Mesenchymal stem cell (in vitro differentiated cells and primary cell): ENCODE measurements at regions not wholly inside any gene's neighbourhood (a gene's known extent, or its start where the extent isn't known, plus 50 kb on each side); places are given as distances from the start of the nearest gene placed in this dataset.

Source experiments
- DNase-seq: peaks from one replicate; pipeline ENCODE4 v3.0.0-alpha.2; 2013
- H2AFZ ChIP-seq: one replicate; pipeline ENCODE4 v1.6.1; 2013; ENCODE audit warnings: low read depth, mild to moderate bottlenecking, control low read depth, inconsistent platforms, low read length, moderate library complexity
- H2AK5ac ChIP-seq: 2 replicates; pipeline ENCODE4 v1.6.1; 2013; ENCODE audit warnings: low read length, moderate library complexity, mild to moderate bottlenecking, inconsistent platforms; ENCODE audit not compliant: severe bottlenecking
- H2BK120ac ChIP-seq: one replicate; pipeline ENCODE4 v1.6.1; 2013; ENCODE audit warnings: low read depth, mild to moderate bottlenecking, inconsistent platforms, low read length, moderate library complexity
- H2BK12ac ChIP-seq, 2 experiments: one replicate each; pipeline ENCODE4 v1.6.1; 2013; ENCODE audit warnings: inconsistent platforms in 2 of 2, low read length in 2 of 2, mild to moderate bottlenecking in 2 of 2, moderate library complexity in 2 of 2, control low read depth in 1 of 2
- H2BK15ac ChIP-seq: one replicate; pipeline ENCODE4 v1.6.1; 2013; ENCODE audit warnings: mild to moderate bottlenecking, low read depth, inconsistent platforms; ENCODE audit not compliant: poor library complexity, severe bottlenecking
- H2BK5ac ChIP-seq: 2 replicates; pipeline ENCODE4 v1.6.1; 2013; ENCODE audit warnings: low read depth, mild to moderate bottlenecking, low read length, control low read depth, inconsistent platforms; ENCODE audit not compliant: poor library complexity, severe bottlenecking
- H3K14ac ChIP-seq, 2 experiments: one replicate each; pipeline ENCODE4 v1.6.1; 2013; ENCODE audit warnings: inconsistent platforms in 2 of 2, low read length in 2 of 2, control low read depth in 1 of 2, mild to moderate bottlenecking in 1 of 2, moderate library complexity in 1 of 2
- H3K18ac ChIP-seq, 2 experiments: one replicate each; pipeline ENCODE4 v1.6.1; 2013; ENCODE audit warnings: inconsistent platforms in 2 of 2, low read length in 2 of 2, control low read depth in 1 of 2, low read depth in 1 of 2, mild to moderate bottlenecking in 1 of 2
- H3K23ac ChIP-seq, 2 experiments: one replicate each; pipeline ENCODE4 v1.6.1; 2013; ENCODE audit warnings: inconsistent platforms in 2 of 2, low read length in 2 of 2, mild to moderate bottlenecking in 2 of 2, moderate library complexity in 2 of 2, control low read depth in 1 of 2
- H3K27ac ChIP-seq: 2 replicates; pipeline ENCODE4 v1.5.1; 2013; ENCODE audit warnings: mild to moderate bottlenecking, moderate library complexity, low read length, control low read depth, inconsistent platforms; ENCODE audit not compliant: poor library complexity, severe bottlenecking
- H3K27me3 ChIP-seq, 2 experiments: 2 replicates each; pipeline versions ENCODE4 v1.6.1 to v1.7.0; 2013; ENCODE audit warnings: low read length in 2 of 2, mild to moderate bottlenecking in 2 of 2, moderate library complexity in 2 of 2, control low read depth in 1 of 2, inconsistent platforms in 1 of 2; ENCODE audit not compliant: control insufficient read depth in 1 of 2, insufficient read depth in 1 of 2
- H3K36me3 ChIP-seq, 2 experiments: 2 replicates each; pipeline versions ENCODE4 v1.6.1 to v1.7.0; 2013; ENCODE audit warnings: low read length in 2 of 2, control low read depth in 1 of 2, inconsistent platforms in 1 of 2, low read depth in 1 of 2, mild to moderate bottlenecking in 1 of 2; ENCODE audit not compliant: insufficient read depth in 2 of 2, control insufficient read depth in 1 of 2
- H3K4ac ChIP-seq, 2 experiments: one replicate each; pipeline ENCODE4 v1.6.1; 2013; ENCODE audit warnings: inconsistent platforms in 2 of 2, low read length in 2 of 2, mild to moderate bottlenecking in 2 of 2, moderate library complexity in 2 of 2, control low read depth in 1 of 2, low read depth in 1 of 2
- H3K4me1 ChIP-seq: 2 replicates; pipeline ENCODE4 v1.6.1; 2013; ENCODE audit warnings: low read depth, low read length, control low read depth; ENCODE audit not compliant: control insufficient read depth, insufficient read depth
- H3K4me2 ChIP-seq: 2 replicates; pipeline ENCODE4 v1.6.1; 2013; ENCODE audit warnings: low read length, mild to moderate bottlenecking, inconsistent platforms; ENCODE audit not compliant: poor library complexity, severe bottlenecking
- H3K4me3 ChIP-seq, 2 experiments: 2 replicates each; pipeline versions ENCODE4 v1.5.1 to v1.7.0; 2013; ENCODE audit warnings: low read length in 2 of 2, mild to moderate bottlenecking in 2 of 2, control low read depth in 1 of 2, low read depth in 1 of 2; ENCODE audit not compliant: insufficient read depth in 1 of 2
- H3K79me1 ChIP-seq: replicated peaks from 2 replicates; pipeline ENCODE4 v1.6.1; 2013; ENCODE audit warnings: mild to moderate bottlenecking, control low read depth, low read length, inconsistent platforms; ENCODE audit not compliant: poor library complexity, severe bottlenecking
- H3K9ac ChIP-seq: 2 replicates; pipeline ENCODE4 v1.7.0; 2013; ENCODE audit warnings: mild to moderate bottlenecking, low read length, moderate library complexity
- H3K9me3 ChIP-seq: 2 replicates; pipeline ENCODE4 v1.7.0; 2013; ENCODE audit warnings: mild to moderate bottlenecking, low read length; ENCODE audit not compliant: control insufficient read depth
- H4K8ac ChIP-seq: one replicate; pipeline ENCODE4 v1.6.1; 2013; ENCODE audit warnings: inconsistent platforms, mild to moderate bottlenecking, low read length, moderate library complexity
- H4K91ac ChIP-seq: one replicate; pipeline ENCODE4 v1.6.1; 2013; ENCODE audit warnings: mild to moderate bottlenecking, low read length, inconsistent platforms
- WGBS: methylation state at CpG from one replicate; pipeline ENCODE4 v1.1.7; 2013; ENCODE audit warnings: mixed read lengths; 5-methylcytosine and 5-hydroxymethylcytosine counted together

DNA sequence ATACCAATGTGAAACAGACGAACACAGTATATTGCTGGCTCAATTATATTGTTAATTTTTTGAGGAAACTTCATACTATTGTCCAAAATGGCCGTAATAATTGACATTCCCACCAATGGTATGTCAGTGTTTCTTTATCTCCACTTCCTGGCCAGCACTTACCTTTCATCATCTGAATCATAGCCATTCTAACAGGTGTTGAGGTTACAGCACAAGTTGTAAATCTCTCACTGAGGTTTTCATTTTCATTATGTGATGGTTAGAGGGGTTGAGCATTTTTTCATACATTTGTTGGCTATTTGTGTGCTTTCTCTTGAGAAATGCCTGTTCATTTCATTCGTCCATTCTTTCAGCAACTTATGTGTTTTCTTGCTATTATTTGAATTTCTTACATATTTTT, 824.0 kb downstream of the UQCRFS1 start:
- Histone ChIP-seq H3K4me1 (peaks cover 5% of the 10 kb centered on the region), H4K8ac (no peak overlapping the region), H3K27me3 (peaks cover 0 to 13% of the 10 kb centered on the region in 2 experiments), H2BK15ac (no peak overlapping the region), H2BK120ac (no peak overlapping the region), H3K9ac (no peak overlapping the region), H2BK12ac (no peak overlapping the region), H3K4ac (no peak overlapping the region), H3K18ac (no peak overlapping the region), H3K79me1 (no peaks in the 10 kb centered on the region), H2AK5ac (no peak overlapping the region), H3K4me2 (no peak overlapping the region), H4K91ac (no peak overlapping the region), H3K4me3 (no peak overlapping the region), H3K14ac (no peak overlapping the region), H3K36me3 (no peaks in the 10 kb centered on the region), H2BK5ac (no peak overlapping the region), H3K27ac (no peak overlapping the region), H2AFZ (no peak overlapping the region), H3K23ac (no peak overlapping the region), H3K9me3 (no peaks in the 10 kb centered on the region)
- 64% methylated on average over 1 of the region's 3 CpGs for WGBS
- no peak for DNase-seq

DNA sequence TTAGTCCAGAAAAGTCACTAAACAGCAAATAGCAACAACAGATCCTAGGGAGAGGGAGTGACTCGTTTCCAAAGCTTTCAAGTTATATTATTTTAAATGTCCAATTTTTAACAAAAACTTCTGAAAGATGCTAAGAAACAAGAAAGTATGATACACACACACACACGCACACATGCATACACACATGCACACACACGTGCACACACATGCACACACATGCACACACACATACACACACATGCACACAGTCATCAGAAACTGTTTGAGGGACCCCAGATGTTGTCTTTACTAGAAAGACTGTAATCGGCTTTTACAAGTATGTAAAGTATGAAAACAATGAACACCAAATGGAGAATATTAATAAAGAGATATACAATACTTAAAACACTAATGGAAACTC, 825.4 kb downstream of the UQCRFS1 start:
- no peak overlapping the region for H3K4ac ChIP-seq
- no peak overlapping the region for H2AFZ ChIP-seq
- no peaks in the 10 kb centered on the region for H3K9me3 ChIP-seq
- 58% methylated on average over 2 of the region's 4 CpGs for WGBS
- DNase-seq: no peak
- H3K18ac ChIP-seq: no peak overlapping the region
- no peak overlapping the region for H2BK5ac ChIP-seq
- H2AK5ac ChIP-seq: no peak overlapping the region
- H3K4me3 ChIP-seq: no peak overlapping the region
- H3K36me3 ChIP-seq: no peaks in the 10 kb centered on the region
- H3K27me3 ChIP-seq: peaks cover 3 to 21% of the 10 kb centered on the region in 2 experiments
- no peak overlapping the region for H2BK12ac ChIP-seq
- H4K8ac ChIP-seq: no peak overlapping the region
- no peak overlapping the region for H3K14ac ChIP-seq
- H3K79me1 ChIP-seq: no peaks in the 10 kb centered on the region
- H3K9ac ChIP-seq: no peak overlapping the region
- H4K91ac ChIP-seq: no peak overlapping the region
- H2BK15ac ChIP-seq: no peak overlapping the region
- H2BK120ac ChIP-seq: no peak overlapping the region
- H3K4me1 ChIP-seq: peaks cover 5% of the 10 kb centered on the region
- no peak overlapping the region for H3K27ac ChIP-seq
- H3K23ac ChIP-seq: no peak overlapping the region
- H3K4me2 ChIP-seq: no peak overlapping the region

DNA sequence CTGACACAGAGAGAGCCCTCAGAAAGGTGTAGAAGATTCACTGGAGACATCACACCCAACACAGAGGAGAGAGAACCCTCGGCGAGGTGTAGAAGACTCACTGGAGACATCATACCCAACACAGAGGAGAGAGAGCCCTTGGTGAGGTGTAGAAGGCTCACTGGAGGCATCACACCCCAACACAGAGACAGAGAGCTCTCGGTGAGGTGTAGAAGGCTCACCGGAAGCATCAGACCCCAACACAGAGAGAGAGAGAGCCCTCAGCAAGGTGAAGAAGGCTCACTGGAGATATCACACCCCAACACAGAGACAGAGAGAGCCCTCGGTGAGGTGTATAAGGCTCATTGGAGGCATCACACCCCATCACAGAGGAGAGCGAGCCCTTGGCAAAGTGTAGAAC, 826.5 kb downstream of the UQCRFS1 start:
- no peaks in the 10 kb centered on the region for H3K36me3 ChIP-seq
- H2AFZ ChIP-seq: no peak overlapping the region
- no peak overlapping the region for H3K4ac ChIP-seq
- H2BK12ac ChIP-seq: no peak overlapping the region
- H3K14ac ChIP-seq: no peak overlapping the region
- H3K27me3 ChIP-seq: peaks cover 6 to 29% of the 10 kb centered on the region in 2 experiments
- no peak overlapping the region for H4K8ac ChIP-seq
- H3K4me3 ChIP-seq: no peak overlapping the region
- no peak overlapping the region for H3K4me2 ChIP-seq
- H3K27ac ChIP-seq: no peak overlapping the region
- DNase-seq: no peak
- 78% methylated on average over 4 of the region's 6 CpGs for WGBS
- no peaks in the 10 kb centered on the region for H3K79me1 ChIP-seq
- H3K9ac ChIP-seq: no peak overlapping the region
- peaks cover 5% of the 10 kb centered on the region for H3K4me1 ChIP-seq
- no peak overlapping the region for H3K23ac ChIP-seq
- H2AK5ac ChIP-seq: no peak overlapping the region
- H2BK15ac ChIP-seq: no peak overlapping the region
- H3K18ac ChIP-seq: no peak overlapping the region
- no peak overlapping the region for H2BK120ac ChIP-seq
- no peak overlapping the region for H4K91ac ChIP-seq
- no peak overlapping the region for H2BK5ac ChIP-seq
- no peaks in the 10 kb centered on the region for H3K9me3 ChIP-seq

DNA sequence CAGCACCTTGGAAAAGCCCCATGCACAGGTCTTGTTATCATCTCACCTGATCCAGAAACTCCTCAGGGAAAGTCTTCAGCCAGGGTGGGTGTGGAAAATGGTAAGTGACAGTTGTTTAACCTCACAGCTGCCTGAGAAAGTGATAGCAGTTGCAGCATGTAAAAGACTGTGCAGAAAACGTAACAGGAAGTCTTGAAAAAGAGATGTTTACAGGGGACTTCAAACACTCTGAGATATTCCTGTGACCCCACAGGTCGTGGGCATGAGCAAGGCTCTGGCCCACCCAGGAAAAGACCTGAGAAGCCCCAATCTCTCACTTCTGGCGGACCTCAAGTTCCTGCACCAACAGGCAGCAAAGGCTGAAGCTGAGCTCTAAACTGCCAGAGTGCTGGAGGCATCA, 826.9 kb downstream of the UQCRFS1 start:
- no peak for DNase-seq
- Histone ChIP-seq H3K4me1 (peaks cover 5% of the 10 kb centered on the region), H2BK15ac (no peak overlapping the region), H3K23ac (no peak overlapping the region), H2AFZ (no peak overlapping the region), H3K36me3 (no peaks in the 10 kb centered on the region), H3K27ac (no peak overlapping the region), H3K14ac (no peak overlapping the region), H3K79me1 (no peaks in the 10 kb centered on the region), H3K9me3 (no peaks in the 10 kb centered on the region), H3K9ac (no peak overlapping the region), H2BK12ac (no peak overlapping the region), H4K91ac (no peak overlapping the region), H3K4me2 (no peak overlapping the region), H2BK120ac (no peak overlapping the region), H2BK5ac (no peak overlapping the region), H3K18ac (no peak overlapping the region), H3K27me3 (peaks cover 7 to 32% of the 10 kb centered on the region in 2 experiments), H3K4ac (no peak overlapping the region), H4K8ac (no peak overlapping the region), H3K4me3 (no peak overlapping the region), H2AK5ac (no peak overlapping the region)
- 34% methylated on average over 3 of the region's 3 CpGs for WGBS
